H9 (cell line): ENCODE measurements at regions not wholly inside any gene's neighbourhood (a gene's known extent, or its start where the extent isn't known, plus 50 kb on each side); places are given as distances from the start of the nearest gene placed in this dataset.

Experiments used
- DNase-seq: peaks from one replicate; pipeline ENCODE4 v3.0.0-alpha.2; 2017
- H2AFZ ChIP-seq: one replicate; pipeline ENCODE4 v1.6.1; 2013; ENCODE audit warnings: mild to moderate bottlenecking, low read length, control low read depth, moderate library complexity
- H2AK5ac ChIP-seq: 2 replicates; pipeline ENCODE4 v1.6.1; 2013; ENCODE audit warnings: low read length, control low read depth, mixed read lengths; ENCODE audit not compliant: insufficient read length
- H2BK120ac ChIP-seq: one replicate; pipeline ENCODE4 v1.6.1; 2013; ENCODE audit warnings: low read depth, mild to moderate bottlenecking, low read length, control low read depth, inconsistent platforms; ENCODE audit not compliant: poor library complexity, severe bottlenecking
- H2BK12ac ChIP-seq: 2 replicates; pipeline ENCODE4 v1.6.1; 2013; ENCODE audit warnings: low read length, control low read depth, mixed read lengths, low read depth; ENCODE audit not compliant: insufficient read length
- H2BK15ac ChIP-seq: 2 replicates; pipeline ENCODE4 v1.6.1; 2013; ENCODE audit warnings: low read depth, low read length, control low read depth
- H2BK20ac ChIP-seq: one replicate; pipeline ENCODE4 v1.6.1; 2013; ENCODE audit warnings: low read depth, mild to moderate bottlenecking, low read length, control low read depth, inconsistent platforms; ENCODE audit not compliant: poor library complexity, severe bottlenecking
- H2BK5ac ChIP-seq: 2 replicates; pipeline ENCODE4 v1.6.1; 2013; ENCODE audit warnings: low read length, control low read depth, mixed read lengths; ENCODE audit not compliant: insufficient read length
- H3K14ac ChIP-seq: 2 replicates; pipeline ENCODE4 v1.6.1; 2013; ENCODE audit warnings: low read length, control low read depth; ENCODE audit not compliant: insufficient read depth
- H3K18ac ChIP-seq: 2 replicates; pipeline ENCODE4 v1.6.1; 2013; ENCODE audit warnings: low read depth, mild to moderate bottlenecking, mixed read lengths, low read length, control low read depth; ENCODE audit not compliant: insufficient read length
- H3K23ac ChIP-seq: 2 replicates; pipeline ENCODE4 v1.6.1; 2013; ENCODE audit warnings: low read length, control low read depth, mixed read lengths, low read depth; ENCODE audit not compliant: insufficient read length
- H3K23me2 ChIP-seq: 2 replicates; pipeline ENCODE4 v1.6.1; 2013; ENCODE audit warnings: low read depth, mild to moderate bottlenecking, mixed read lengths, low read length, control low read depth; ENCODE audit not compliant: insufficient read length, poor library complexity, severe bottlenecking
- H3K27ac ChIP-seq: 2 replicates; pipeline ENCODE4 v1.5.1; 2013; ENCODE audit warnings: low read length, control low read depth, mixed read lengths, low read depth; ENCODE audit not compliant: insufficient read length
- H3K27me3 ChIP-seq: 2 replicates; pipeline ENCODE4 v1.6.1; 2013; ENCODE audit warnings: low read length, control low read depth, inconsistent platforms; ENCODE audit not compliant: insufficient read depth
- H3K4ac ChIP-seq: 2 replicates; pipeline ENCODE4 v1.6.1; 2013; ENCODE audit warnings: low read depth, mild to moderate bottlenecking, control low read depth, inconsistent platforms, low read length, moderate library complexity
- H3K4me1 ChIP-seq: 2 replicates; pipeline ENCODE4 v1.6.1; 2013; ENCODE audit warnings: low read length, control low read depth, inconsistent platforms; ENCODE audit not compliant: insufficient read depth
- H3K4me2 ChIP-seq: 2 replicates; pipeline ENCODE4 v1.6.1; 2013; ENCODE audit warnings: low read length, control low read depth, mixed read lengths; ENCODE audit not compliant: insufficient read length, insufficient read depth
- H3K56ac ChIP-seq: 2 replicates; pipeline ENCODE4 v1.6.1; 2013; ENCODE audit warnings: low read depth, mild to moderate bottlenecking, mixed read lengths, low read length, control low read depth; ENCODE audit not compliant: insufficient read length
- H3K79me1 ChIP-seq: 2 replicates; pipeline ENCODE4 v1.6.1; 2013; ENCODE audit warnings: low read depth, mild to moderate bottlenecking, moderate library complexity, low read length, control low read depth, inconsistent platforms; ENCODE audit not compliant: insufficient read depth, poor library complexity, severe bottlenecking
- H3K79me2 ChIP-seq: 2 replicates; pipeline ENCODE4 v1.6.1; 2013; ENCODE audit warnings: low read length, control low read depth, inconsistent platforms; ENCODE audit not compliant: insufficient read depth
- H3K9ac ChIP-seq: 2 replicates; pipeline ENCODE4 v1.6.1; 2013; ENCODE audit warnings: low read length, control low read depth, mixed read lengths; ENCODE audit not compliant: insufficient read length; ENCODE audit errors: extremely low read depth
- H3K9me3 ChIP-seq: one replicate; pipeline ENCODE4 v1.6.1; 2013; ENCODE audit warnings: low read depth, low read length, inconsistent platforms; ENCODE audit not compliant: control insufficient read depth
- H3T11ph ChIP-seq: one replicate; pipeline ENCODE4 v1.6.1; 2013; ENCODE audit warnings: mild to moderate bottlenecking, low read length, control low read depth, inconsistent platforms
- H4K20me1 ChIP-seq: one replicate; pipeline ENCODE4 v1.6.1; 2013; ENCODE audit not compliant: control insufficient read depth, insufficient read length, insufficient read depth
- H4K5ac ChIP-seq: 2 replicates; pipeline ENCODE4 v1.6.1; 2013; ENCODE audit warnings: low read depth, mild to moderate bottlenecking, mixed read lengths, low read length, control low read depth; ENCODE audit not compliant: insufficient read length
- H4K8ac ChIP-seq: replicated peaks from 2 replicates; pipeline ENCODE4 v1.6.1; 2013; ENCODE audit warnings: low read length, control low read depth, mixed read lengths, low read depth; ENCODE audit not compliant: insufficient read length
- H4K91ac ChIP-seq: 2 replicates; pipeline ENCODE4 v1.6.1; 2013; ENCODE audit warnings: low read depth, mild to moderate bottlenecking, moderate library complexity, mixed read lengths, low read length, control low read depth; ENCODE audit not compliant: insufficient read length
- H3K27ac Mint-ChIP-seq, 3 experiments: 2 replicates in 2 of 3; 3 replicates in 1 of 3; pipeline ENCODE4 v1.8.0; 2020 to 2021; ENCODE audit warnings: mixed read lengths in 3 of 3, mild to moderate bottlenecking in 1 of 3, moderate library complexity in 1 of 3
- H3K27me3 Mint-ChIP-seq: 2 replicates; pipeline ENCODE4 v1.8.0; 2021; ENCODE audit warnings: low read depth, mild to moderate bottlenecking, moderate library complexity, mixed read lengths
- H3K36me3 Mint-ChIP-seq, 3 experiments: 2 replicates in 2 of 3; 3 replicates in 1 of 3; pipeline ENCODE4 v1.8.0; 2020 to 2021; ENCODE audit warnings: low read depth in 3 of 3, mixed read lengths in 3 of 3; ENCODE audit not compliant: insufficient read depth in 1 of 3
- H3K4me1 Mint-ChIP-seq, 2 experiments: 2 replicates each; pipeline ENCODE4 v1.8.0; 2020; ENCODE audit warnings: mixed read lengths in 2 of 2
- H3K4me3 Mint-ChIP-seq, 2 experiments: 2 replicates in 1 of 2; 3 replicates in 1 of 2; pipeline ENCODE4 v1.8.0; 2020 to 2021; ENCODE audit warnings: mild to moderate bottlenecking in 2 of 2, mixed read lengths in 2 of 2, moderate library complexity in 1 of 2
- H3K9me3 Mint-ChIP-seq, 2 experiments: 2 replicates in 1 of 2; 3 replicates in 1 of 2; pipeline ENCODE4 v1.8.0; 2020; ENCODE audit warnings: mild to moderate bottlenecking in 2 of 2, mixed read lengths in 2 of 2, moderate library complexity in 1 of 2
- CTCF ChIP-seq: fragments of 200-600 bp; sonication (generic); conservative IDR thresholded peaks from 3 replicates; pipeline ENCODE4 v1.8.0; 2021; ENCODE audit warnings: antibody characterized with exemption, mild to moderate bottlenecking
- WGBS: extraction: QIAGEN DNeasy Blood & Tissue Kit; methylation state at CpG from one replicate; pipeline ENCODE4 v1.1.7; 2013; ENCODE audit warnings: missing lambda C conversion rate, low lambda C conversion rate, mixed read lengths; ENCODE audit not compliant: insufficient read length; ENCODE audit errors: extremely low coverage; 5-methylcytosine and 5-hydroxymethylcytosine counted together

GRCh38 chr13:106113796-106114195, 421.7 kb downstream of the EFNB2 start:
- H3K27ac Mint-ChIP-seq: no peak overlapping the region
- H3K4me1 Mint-ChIP-seq: peaks cover 7 to 11% of the 10 kb centered on the region in 2 experiments
- H3K9me3 Mint-ChIP-seq: peaks cover 0 to 2% of the 10 kb centered on the region in 2 experiments; a peak in 1 of 5 replicates

More at GRCh38 chr13:106113796-106114195, 421.7 kb downstream of the EFNB2 start:
- H2BK12ac ChIP-seq: no peak overlapping the region
- H3K18ac ChIP-seq: no peak overlapping the region
- no peak overlapping the region for H3K4ac ChIP-seq
- H3K4me2 ChIP-seq: no peak overlapping the region
- H3K27ac ChIP-seq: no peak overlapping the region
- H4K8ac ChIP-seq: no peak overlapping the region
- no peak for DNase-seq
- no peak overlapping the region for H2BK20ac ChIP-seq
- no peak overlapping the region for H2AK5ac ChIP-seq
- no peak overlapping the region for H4K5ac ChIP-seq
- no peak overlapping the region for H3K9ac ChIP-seq
- no peaks in the 10 kb centered on the region for H3K9me3 ChIP-seq
- no peaks in the 10 kb centered on the region for H4K20me1 ChIP-seq
- H2BK120ac ChIP-seq: no peak overlapping the region
- WGBS: no CpG with 5 or more reads among the region's 1 CpG
- H3K27me3 Mint-ChIP-seq: no peaks in the 10 kb centered on the region
- H3K79me2 ChIP-seq: no peaks in the 10 kb centered on the region
- 0 out of 2 replicates have a peak, but pooled peaks cover under 1% of the 10 kb centered on the region for H3K4me1 ChIP-seq
- H3K27me3 ChIP-seq: no peaks in the 10 kb centered on the region
- no peak overlapping the region for H2BK5ac ChIP-seq
- H3K36me3 Mint-ChIP-seq: no peaks in the 10 kb centered on the region; a peak in 2 of 7 replicates
- no peak overlapping the region for H4K91ac ChIP-seq
- H3K79me1 ChIP-seq: no peaks in the 10 kb centered on the region
- H3K56ac ChIP-seq: no peak overlapping the region
- no peaks in the 10 kb centered on the region for H3K23me2 ChIP-seq
- no peak overlapping the region for H3K23ac ChIP-seq
- H3K4me3 Mint-ChIP-seq: no peak overlapping the region
- H2BK15ac ChIP-seq: no peak overlapping the region
- no peak overlapping the region for H3K14ac ChIP-seq
- no peak for TF ChIP-seq CTCF
- H2AFZ ChIP-seq: no peak overlapping the region
- no peak overlapping the region for H3T11ph ChIP-seq
